ENCODE measurements at regions not wholly inside any gene's neighbourhood (a gene's known extent, or its start where the extent isn't known, plus 50 kb on each side); places are given as distances from the start of the nearest gene placed in this dataset.

DNA sequence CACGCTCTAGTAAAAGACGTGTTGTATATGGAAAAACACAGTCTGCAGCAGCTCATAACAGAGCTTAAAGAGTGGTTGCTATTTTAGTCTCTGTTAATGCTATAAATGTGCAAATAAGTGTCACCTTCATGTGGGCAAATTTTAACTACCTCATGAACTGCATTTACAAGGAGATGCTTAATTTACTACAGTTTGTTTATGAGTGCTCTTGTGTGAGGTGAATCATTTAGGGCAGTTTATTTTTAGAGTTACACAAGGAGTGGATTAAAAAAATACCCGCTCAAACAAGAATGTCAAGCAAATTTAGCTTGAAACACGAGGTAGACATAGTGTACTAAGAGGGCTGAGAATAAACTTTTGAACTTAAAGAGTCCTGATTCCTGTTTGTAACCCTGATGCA is 579.0 kb downstream of the MFSD1 start (continued):
- TF ChIP-seq, protein P1, sequence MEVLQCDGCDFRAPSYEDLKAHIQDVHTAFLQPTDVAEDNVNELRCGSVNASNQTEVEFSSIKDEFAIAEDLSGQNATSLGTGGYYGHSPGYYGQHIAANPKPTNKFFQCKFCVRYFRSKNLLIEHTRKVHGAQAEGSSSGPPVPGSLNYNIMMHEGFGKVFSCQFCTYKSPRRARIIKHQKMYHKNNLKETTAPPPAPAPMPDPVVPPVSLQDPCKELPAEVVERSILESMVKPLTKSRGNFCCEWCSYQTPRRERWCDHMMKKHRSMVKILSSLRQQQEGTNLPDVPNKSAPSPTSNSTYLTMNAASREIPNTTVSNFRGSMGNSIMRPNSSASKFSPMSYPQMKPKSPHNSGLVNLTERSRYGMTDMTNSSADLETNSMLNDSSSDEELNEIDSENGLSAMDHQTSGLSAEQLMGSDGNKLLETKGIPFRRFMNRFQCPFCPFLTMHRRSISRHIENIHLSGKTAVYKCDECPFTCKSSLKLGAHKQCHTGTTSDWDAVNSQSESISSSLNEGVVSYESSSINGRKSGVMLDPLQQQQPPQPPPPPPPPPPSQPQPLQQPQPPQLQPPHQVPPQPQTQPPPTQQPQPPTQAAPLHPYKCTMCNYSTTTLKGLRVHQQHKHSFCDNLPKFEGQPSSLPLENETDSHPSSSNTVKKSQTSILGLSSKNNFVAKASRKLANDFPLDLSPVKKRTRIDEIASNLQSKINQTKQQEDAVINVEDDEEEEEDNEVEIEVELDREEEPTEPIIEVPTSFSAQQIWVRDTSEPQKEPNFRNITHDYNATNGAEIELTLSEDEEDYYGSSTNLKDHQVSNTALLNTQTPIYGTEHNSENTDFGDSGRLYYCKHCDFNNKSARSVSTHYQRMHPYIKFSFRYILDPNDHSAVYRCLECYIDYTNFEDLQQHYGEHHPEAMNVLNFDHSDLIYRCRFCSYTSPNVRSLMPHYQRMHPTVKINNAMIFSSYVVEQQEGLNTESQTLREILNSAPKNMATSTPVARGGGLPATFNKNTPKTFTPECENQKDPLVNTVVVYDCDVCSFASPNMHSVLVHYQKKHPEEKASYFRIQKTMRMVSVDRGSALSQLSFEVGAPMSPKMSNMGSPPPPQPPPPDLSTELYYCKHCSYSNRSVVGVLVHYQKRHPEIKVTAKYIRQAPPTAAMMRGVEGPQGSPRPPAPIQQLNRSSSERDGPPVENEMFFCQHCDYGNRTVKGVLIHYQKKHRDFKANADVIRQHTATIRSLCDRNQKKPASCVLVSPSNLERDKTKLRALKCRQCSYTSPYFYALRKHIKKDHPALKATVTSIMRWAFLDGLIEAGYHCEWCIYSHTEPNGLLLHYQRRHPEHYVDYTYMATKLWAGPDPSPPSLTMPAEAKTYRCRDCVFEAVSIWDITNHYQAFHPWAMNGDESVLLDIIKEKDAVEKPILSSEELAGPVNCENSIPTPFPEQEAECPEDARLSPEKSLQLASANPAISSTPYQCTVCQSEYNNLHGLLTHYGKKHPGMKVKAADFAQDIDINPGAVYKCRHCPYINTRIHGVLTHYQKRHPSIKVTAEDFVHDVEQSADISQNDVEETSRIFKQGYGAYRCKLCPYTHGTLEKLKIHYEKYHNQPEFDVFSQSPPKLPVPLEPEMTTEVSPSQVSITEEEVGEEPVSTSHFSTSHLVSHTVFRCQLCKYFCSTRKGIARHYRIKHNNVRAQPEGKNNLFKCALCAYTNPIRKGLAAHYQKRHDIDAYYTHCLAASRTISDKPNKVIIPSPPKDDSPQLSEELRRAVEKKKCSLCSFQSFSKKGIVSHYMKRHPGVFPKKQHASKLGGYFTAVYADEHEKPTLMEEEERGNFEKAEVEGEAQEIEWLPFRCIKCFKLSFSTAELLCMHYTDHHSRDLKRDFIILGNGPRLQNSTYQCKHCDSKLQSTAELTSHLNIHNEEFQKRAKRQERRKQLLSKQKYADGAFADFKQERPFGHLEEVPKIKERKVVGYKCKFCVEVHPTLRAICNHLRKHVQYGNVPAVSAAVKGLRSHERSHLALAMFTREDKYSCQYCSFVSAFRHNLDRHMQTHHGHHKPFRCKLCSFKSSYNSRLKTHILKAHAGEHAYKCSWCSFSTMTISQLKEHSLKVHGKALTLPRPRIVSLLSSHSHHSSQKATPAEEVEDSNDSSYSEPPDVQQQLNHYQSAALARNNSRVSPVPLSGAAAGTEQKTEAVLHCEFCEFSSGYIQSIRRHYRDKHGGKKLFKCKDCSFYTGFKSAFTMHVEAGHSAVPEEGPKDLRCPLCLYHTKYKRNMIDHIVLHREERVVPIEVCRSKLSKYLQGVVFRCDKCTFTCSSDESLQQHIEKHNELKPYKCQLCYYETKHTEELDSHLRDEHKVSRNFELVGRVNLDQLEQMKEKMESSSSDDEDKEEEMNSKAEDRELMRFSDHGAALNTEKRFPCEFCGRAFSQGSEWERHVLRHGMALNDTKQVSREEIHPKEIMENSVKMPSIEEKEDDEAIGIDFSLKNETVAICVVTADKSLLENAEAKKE (CRISPR knock-in tag; IDR thresholded peaks at IDR 0.05): no peak
- TF ChIP-seq POLR2AphosphoS5 (IDR thresholded peaks at IDR 0.05; ENCODE audit: low read depth) (no peak), CREB1 (CRISPR knock-in tag; IDR thresholded peaks at IDR 0.05; ENCODE audit: low read depth) (no peak)

DNA sequence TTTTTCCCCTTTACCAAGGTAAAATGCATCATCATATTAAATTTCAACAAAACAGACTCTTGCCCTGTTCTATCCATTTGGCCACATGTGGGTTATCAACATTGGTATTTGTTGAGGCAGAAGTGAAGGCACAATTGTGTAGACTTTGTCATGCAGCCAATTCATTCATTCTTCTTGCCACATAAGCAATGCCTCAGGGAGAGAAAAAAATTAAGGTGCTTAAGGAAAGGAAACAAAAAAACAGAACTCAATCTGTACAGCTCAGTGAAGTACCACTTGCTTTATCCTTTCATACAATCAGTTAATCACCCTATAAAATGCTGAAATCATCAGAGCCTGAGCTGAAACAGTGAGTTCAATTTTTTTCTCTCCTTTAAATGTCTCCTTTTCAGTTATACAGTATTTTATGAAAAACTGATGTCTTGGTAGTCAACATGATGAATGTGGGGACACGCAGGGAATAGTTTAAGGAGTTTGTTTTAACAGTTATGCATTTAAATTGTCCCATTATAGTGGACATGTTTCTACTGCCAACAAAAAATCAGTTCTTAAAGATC is 588.9 kb downstream of the MFSD1 start:
- no peak overlapping the region for H3K27ac Mint-ChIP-seq
- Histone ChIP-seq H3F3A (replicated peaks; ENCODE audit: low read depth) (no peaks in the 10 kb centered on the region), H3K4me2 (no peak overlapping the region), H2AFZ (no peak overlapping the region), H3K9me2 (ENCODE audit: insufficient read depth) (peaks cover 5% of the 10 kb centered on the region; the same call in 1 of the 2 replicates), H3K27me3 (ENCODE audit: insufficient read depth) (no peaks in the 10 kb centered on the region), H3K4me3 (no peak overlapping the region), H4K20me1 (replicated peaks; ENCODE audit: insufficient read depth) (no peaks in the 10 kb centered on the region), H3K4me1 (ENCODE audit: insufficient read depth) (no peaks in the 10 kb centered on the region), H3K79me2 (replicated peaks; ENCODE audit: insufficient read depth) (no peaks in the 10 kb centered on the region), H3K27ac (ENCODE audit: low read depth) (no peak overlapping the region), H3K36me3 (ENCODE audit: insufficient read depth) (no peaks in the 10 kb centered on the region)
- H3K4me3 Mint-ChIP-seq: no peak overlapping the region
- ATAC-seq (no peak), DNase-seq (ENCODE audit: low spot score) (no peak)
- H3K9me3 Mint-ChIP-seq: peaks cover 9% of the 10 kb centered on the region
- no peaks in the 10 kb centered on the region for H3K4me1 Mint-ChIP-seq
- H3K36me3 Mint-ChIP-seq (ENCODE audit: low read depth): no peaks in the 10 kb centered on the region
- no peaks in the 10 kb centered on the region for H3K27me3 Mint-ChIP-seq (ENCODE audit: insufficient read depth, low read depth, poor library complexity)
- TF ChIP-seq NANOG (IDR thresholded peaks at IDR 0.05; ENCODE audit: borderline replicate concordance) (no peak), POLR2AphosphoS5 (IDR thresholded peaks at IDR 0.05; ENCODE audit: low read depth) (no peak), EZH2phosphoT487 (IDR thresholded peaks at IDR 0.05; ENCODE audit: unreplicated experiment) (no peak), ZNF114 (CRISPR knock-in tag; IDR thresholded peaks at IDR 0.05) (no peak), CREB1 (CRISPR knock-in tag; IDR thresholded peaks at IDR 0.05; ENCODE audit: low read depth) (no peak)
- TF ChIP-seq, protein P2, sequence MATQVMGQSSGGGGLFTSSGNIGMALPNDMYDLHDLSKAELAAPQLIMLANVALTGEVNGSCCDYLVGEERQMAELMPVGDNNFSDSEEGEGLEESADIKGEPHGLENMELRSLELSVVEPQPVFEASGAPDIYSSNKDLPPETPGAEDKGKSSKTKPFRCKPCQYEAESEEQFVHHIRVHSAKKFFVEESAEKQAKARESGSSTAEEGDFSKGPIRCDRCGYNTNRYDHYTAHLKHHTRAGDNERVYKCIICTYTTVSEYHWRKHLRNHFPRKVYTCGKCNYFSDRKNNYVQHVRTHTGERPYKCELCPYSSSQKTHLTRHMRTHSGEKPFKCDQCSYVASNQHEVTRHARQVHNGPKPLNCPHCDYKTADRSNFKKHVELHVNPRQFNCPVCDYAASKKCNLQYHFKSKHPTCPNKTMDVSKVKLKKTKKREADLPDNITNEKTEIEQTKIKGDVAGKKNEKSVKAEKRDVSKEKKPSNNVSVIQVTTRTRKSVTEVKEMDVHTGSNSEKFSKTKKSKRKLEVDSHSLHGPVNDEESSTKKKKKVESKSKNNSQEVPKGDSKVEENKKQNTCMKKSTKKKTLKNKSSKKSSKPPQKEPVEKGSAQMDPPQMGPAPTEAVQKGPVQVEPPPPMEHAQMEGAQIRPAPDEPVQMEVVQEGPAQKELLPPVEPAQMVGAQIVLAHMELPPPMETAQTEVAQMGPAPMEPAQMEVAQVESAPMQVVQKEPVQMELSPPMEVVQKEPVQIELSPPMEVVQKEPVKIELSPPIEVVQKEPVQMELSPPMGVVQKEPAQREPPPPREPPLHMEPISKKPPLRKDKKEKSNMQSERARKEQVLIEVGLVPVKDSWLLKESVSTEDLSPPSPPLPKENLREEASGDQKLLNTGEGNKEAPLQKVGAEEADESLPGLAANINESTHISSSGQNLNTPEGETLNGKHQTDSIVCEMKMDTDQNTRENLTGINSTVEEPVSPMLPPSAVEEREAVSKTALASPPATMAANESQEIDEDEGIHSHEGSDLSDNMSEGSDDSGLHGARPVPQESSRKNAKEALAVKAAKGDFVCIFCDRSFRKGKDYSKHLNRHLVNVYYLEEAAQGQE (IDR thresholded peaks at IDR 0.05; ENCODE audit: unreplicated experiment): no peak
- TF ChIP-seq, protein P3, sequence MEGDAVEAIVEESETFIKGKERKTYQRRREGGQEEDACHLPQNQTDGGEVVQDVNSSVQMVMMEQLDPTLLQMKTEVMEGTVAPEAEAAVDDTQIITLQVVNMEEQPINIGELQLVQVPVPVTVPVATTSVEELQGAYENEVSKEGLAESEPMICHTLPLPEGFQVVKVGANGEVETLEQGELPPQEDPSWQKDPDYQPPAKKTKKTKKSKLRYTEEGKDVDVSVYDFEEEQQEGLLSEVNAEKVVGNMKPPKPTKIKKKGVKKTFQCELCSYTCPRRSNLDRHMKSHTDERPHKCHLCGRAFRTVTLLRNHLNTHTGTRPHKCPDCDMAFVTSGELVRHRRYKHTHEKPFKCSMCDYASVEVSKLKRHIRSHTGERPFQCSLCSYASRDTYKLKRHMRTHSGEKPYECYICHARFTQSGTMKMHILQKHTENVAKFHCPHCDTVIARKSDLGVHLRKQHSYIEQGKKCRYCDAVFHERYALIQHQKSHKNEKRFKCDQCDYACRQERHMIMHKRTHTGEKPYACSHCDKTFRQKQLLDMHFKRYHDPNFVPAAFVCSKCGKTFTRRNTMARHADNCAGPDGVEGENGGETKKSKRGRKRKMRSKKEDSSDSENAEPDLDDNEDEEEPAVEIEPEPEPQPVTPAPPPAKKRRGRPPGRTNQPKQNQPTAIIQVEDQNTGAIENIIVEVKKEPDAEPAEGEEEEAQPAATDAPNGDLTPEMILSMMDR (conservative IDR thresholded peaks at IDR 0.05; ENCODE audit: low read depth in 2 of 2): no peak
